ENCODE measurements at regions not wholly inside any gene's neighbourhood (a gene's known extent, or its start where the extent isn't known, plus 50 kb on each side); places are given as distances from the start of the nearest gene placed in this dataset.

- dilution Hi-C loops (cut with MboI; ENCODE audit: extremely low pct_ligation_motif_present, low sequenced_read_pairs), result no loop called here
- no peak overlapping the region for H3K27ac ChIP-seq (ENCODE audit: control insufficient read depth, insufficient read depth, low read length)
- H3K4me3 ChIP-seq (ENCODE audit: control insufficient read depth in 2 of 3, extremely low read depth in 1 of 3, insufficient read depth in 2 of 3, low read depth in 1 of 3, low read length in 3 of 3), result no peak overlapping the region
- no peaks in the 10 kb centered on the region for H3K4me1 ChIP-seq (ENCODE audit: control insufficient read depth, extremely low read depth, insufficient read depth, low read length)
- TF ChIP-seq CTCF (optimal IDR thresholded peaks at IDR 0.05 in 1 of 3, IDR thresholded peaks at IDR 0.05 in 1 of 3, conservative IDR thresholded peaks at IDR 0.05 in 1 of 3; ENCODE audit: extremely low read depth in 1 of 3, insufficient read depth in 2 of 3, low read length in 3 of 3), result no peak
- no peak for TF ChIP-seq EZH2 (IDR thresholded peaks at IDR 0.05; ENCODE audit: low read length)
- no peaks in the 10 kb centered on the region for H3K79me2 ChIP-seq (ENCODE audit: control insufficient read depth, insufficient read depth, low read length)
- H4K20me1 ChIP-seq (ENCODE audit: control insufficient read depth, extremely low read depth, insufficient read depth, low read length), result no peaks in the 10 kb centered on the region
- H3K9ac ChIP-seq (ENCODE audit: control insufficient read depth, extremely low read depth, insufficient read depth, low read length), result no peak overlapping the region
- H3K9me3 ChIP-seq (ENCODE audit: control insufficient read depth, low read depth, low read length), result peaks cover 10% of the 10 kb centered on the region
- H3K9me1 ChIP-seq (ENCODE audit: control insufficient read depth, extremely low read depth, insufficient read depth, low read length), result no peaks in the 10 kb centered on the region
- H3K27me3 ChIP-seq (ENCODE audit: control insufficient read depth, extremely low read depth, insufficient read depth, low read length), result no peaks in the 10 kb centered on the region
- no peaks in the 10 kb centered on the region for H3K36me3 ChIP-seq (ENCODE audit: control insufficient read depth in 2 of 2, extremely low read depth in 1 of 2, insufficient read depth in 2 of 2, low read length in 2 of 2)
- no peak overlapping the region for H3K4me2 ChIP-seq (ENCODE audit: control insufficient read depth, extremely low read depth, insufficient read depth, low read depth, low read length)
- no peak overlapping the region for H2AFZ ChIP-seq (ENCODE audit: control insufficient read depth, low read length)
- DNase-seq (ENCODE audit: low read depth, low spot score) (no peak), FAIRE-seq (no peak)
Observed at GRCh38 chr18:78240627-78241252, 738.9 kb upstream of the SALL3 start.

GRCh38 chr18:78241535-78242253 lies 737.9 kb upstream of the SALL3 start:
- peaks cover 15% of the 10 kb centered on the region for H3K9me3 ChIP-seq (ENCODE audit: control insufficient read depth, low read depth, low read length)
- dilution Hi-C loops (cut with MboI; ENCODE audit: extremely low pct_ligation_motif_present, low sequenced_read_pairs), result no loop called here
- H3K9ac ChIP-seq (ENCODE audit: control insufficient read depth, extremely low read depth, insufficient read depth, low read length), result no peak overlapping the region
- no peak for TF ChIP-seq EZH2 (IDR thresholded peaks at IDR 0.05; ENCODE audit: low read length)
- TF ChIP-seq CTCF (optimal IDR thresholded peaks at IDR 0.05 in 1 of 3, IDR thresholded peaks at IDR 0.05 in 1 of 3, conservative IDR thresholded peaks at IDR 0.05 in 1 of 3; ENCODE audit: extremely low read depth in 1 of 3, insufficient read depth in 2 of 3, low read length in 3 of 3), result no peak
- H2AFZ ChIP-seq (ENCODE audit: control insufficient read depth, low read length), result no peak overlapping the region
- no peaks in the 10 kb centered on the region for H4K20me1 ChIP-seq (ENCODE audit: control insufficient read depth, extremely low read depth, insufficient read depth, low read length)
- no peaks in the 10 kb centered on the region for H3K27me3 ChIP-seq (ENCODE audit: control insufficient read depth, extremely low read depth, insufficient read depth, low read length)
- H3K79me2 ChIP-seq (ENCODE audit: control insufficient read depth, insufficient read depth, low read length), result no peaks in the 10 kb centered on the region
- no peak for DNase-seq (ENCODE audit: low read depth, low spot score)
- no peak for FAIRE-seq
- H3K9me1 ChIP-seq (ENCODE audit: control insufficient read depth, extremely low read depth, insufficient read depth, low read length), result no peaks in the 10 kb centered on the region
- H3K27ac ChIP-seq (ENCODE audit: control insufficient read depth, insufficient read depth, low read length), result no peak overlapping the region
- no peaks in the 10 kb centered on the region for H3K36me3 ChIP-seq (ENCODE audit: control insufficient read depth in 2 of 2, extremely low read depth in 1 of 2, insufficient read depth in 2 of 2, low read length in 2 of 2)
- H3K4me1 ChIP-seq (ENCODE audit: control insufficient read depth, extremely low read depth, insufficient read depth, low read length), result no peaks in the 10 kb centered on the region
- no peak overlapping the region for H3K4me3 ChIP-seq (ENCODE audit: control insufficient read depth in 2 of 3, extremely low read depth in 1 of 3, insufficient read depth in 2 of 3, low read depth in 1 of 3, low read length in 3 of 3)
- H3K4me2 ChIP-seq (ENCODE audit: control insufficient read depth, extremely low read depth, insufficient read depth, low read depth, low read length), result no peak overlapping the region

Measured in keratinocyte (primary cell).